ENCODE measurements at regions not wholly inside any gene's neighbourhood (a gene's known extent, or its start where the extent isn't known, plus 50 kb on each side); places are given as distances from the start of the nearest gene placed in this dataset.

DNA sequence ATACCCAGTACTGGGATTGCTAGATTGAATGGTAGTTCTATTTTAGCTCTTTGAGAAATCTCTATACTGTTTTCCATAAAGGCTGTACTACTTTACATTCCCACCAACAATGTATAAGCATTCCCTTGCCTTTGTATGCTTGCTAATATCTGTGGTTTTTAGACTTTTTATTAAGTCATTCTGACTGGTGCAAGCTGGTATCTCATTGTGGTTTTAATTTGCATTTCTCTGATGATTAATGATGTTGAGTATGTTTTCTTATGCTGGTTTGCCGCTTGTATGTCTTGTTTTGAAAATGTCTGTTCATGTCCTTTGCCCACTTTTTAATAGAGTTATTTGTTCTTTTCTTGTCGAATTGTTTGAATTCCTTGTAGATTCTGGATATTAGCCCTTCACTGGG is 512.7 kb upstream of the PAPPA start:
- no peaks in the 10 kb centered on the region for H3K79me2 ChIP-seq (ENCODE audit: insufficient read depth, low read length)
- no peaks in the 10 kb centered on the region for H3K9me2 ChIP-seq (replicated peaks; ENCODE audit: insufficient read depth, low read length)
- TF ChIP-seq EZH2phosphoT487 (conservative IDR thresholded peaks at IDR 0.05; ENCODE audit: low read length), result no peak
- TF ChIP-seq, protein P1, sequence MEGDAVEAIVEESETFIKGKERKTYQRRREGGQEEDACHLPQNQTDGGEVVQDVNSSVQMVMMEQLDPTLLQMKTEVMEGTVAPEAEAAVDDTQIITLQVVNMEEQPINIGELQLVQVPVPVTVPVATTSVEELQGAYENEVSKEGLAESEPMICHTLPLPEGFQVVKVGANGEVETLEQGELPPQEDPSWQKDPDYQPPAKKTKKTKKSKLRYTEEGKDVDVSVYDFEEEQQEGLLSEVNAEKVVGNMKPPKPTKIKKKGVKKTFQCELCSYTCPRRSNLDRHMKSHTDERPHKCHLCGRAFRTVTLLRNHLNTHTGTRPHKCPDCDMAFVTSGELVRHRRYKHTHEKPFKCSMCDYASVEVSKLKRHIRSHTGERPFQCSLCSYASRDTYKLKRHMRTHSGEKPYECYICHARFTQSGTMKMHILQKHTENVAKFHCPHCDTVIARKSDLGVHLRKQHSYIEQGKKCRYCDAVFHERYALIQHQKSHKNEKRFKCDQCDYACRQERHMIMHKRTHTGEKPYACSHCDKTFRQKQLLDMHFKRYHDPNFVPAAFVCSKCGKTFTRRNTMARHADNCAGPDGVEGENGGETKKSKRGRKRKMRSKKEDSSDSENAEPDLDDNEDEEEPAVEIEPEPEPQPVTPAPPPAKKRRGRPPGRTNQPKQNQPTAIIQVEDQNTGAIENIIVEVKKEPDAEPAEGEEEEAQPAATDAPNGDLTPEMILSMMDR (IDR thresholded peaks at IDR 0.05; ENCODE audit: insufficient read depth, low read length, poor library complexity, severe bottlenecking), result no peak
- H4K20me1 ChIP-seq (ENCODE audit: low read depth, low read length), result no peaks in the 10 kb centered on the region
- no peak overlapping the region for H2AFZ ChIP-seq (ENCODE audit: low read depth, low read length, severe bottlenecking)
- no peak overlapping the region for H3K9ac ChIP-seq (ENCODE audit: low read length)
- H3K4me3 ChIP-seq (ENCODE audit: insufficient read depth, low read length, poor library complexity, severe bottlenecking), result no peak overlapping the region
- H3K4me2 ChIP-seq (ENCODE audit: low read depth, low read length, poor library complexity, severe bottlenecking), result no peak overlapping the region
- no peaks in the 10 kb centered on the region for H3K36me3 ChIP-seq (ENCODE audit: low read length)
- no peaks in the 10 kb centered on the region for H3F3A ChIP-seq (ENCODE audit: insufficient read depth)
- no peaks in the 10 kb centered on the region for H3K9me3 ChIP-seq (ENCODE audit: insufficient read depth, low read length)
- no peak overlapping the region for H3K27ac ChIP-seq (ENCODE audit: low read depth, low read length)
- no peaks in the 10 kb centered on the region for H3K27me3 ChIP-seq (ENCODE audit: low read length)

DNA sequence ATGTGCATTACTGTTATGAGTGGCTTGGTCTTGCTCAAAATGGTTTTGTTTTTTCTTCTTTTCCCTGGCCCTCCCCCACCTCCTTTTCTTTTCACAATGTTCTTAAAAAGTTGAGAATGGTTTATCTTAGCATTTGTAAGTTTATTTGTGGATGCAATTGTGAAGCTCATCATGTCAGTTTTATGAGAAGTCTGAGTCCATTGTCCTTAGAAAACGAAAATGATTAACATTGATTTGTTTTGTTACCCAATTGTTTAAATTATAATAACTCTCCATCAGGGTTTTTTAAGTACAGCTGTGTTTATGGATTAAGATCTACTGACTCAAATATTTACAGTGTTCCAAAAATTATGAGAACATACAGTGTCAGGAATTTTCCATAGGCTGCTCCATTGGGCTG is 511.3 kb upstream of the PAPPA start:
- Histone ChIP-seq H3K9ac (ENCODE audit: low read length) (no peak overlapping the region), H3K79me2 (ENCODE audit: insufficient read depth, low read length) (no peaks in the 10 kb centered on the region), H3K4me3 (ENCODE audit: insufficient read depth, low read length, poor library complexity, severe bottlenecking) (no peak overlapping the region), H3K9me3 (ENCODE audit: insufficient read depth, low read length) (no peaks in the 10 kb centered on the region), H3K27me3 (ENCODE audit: low read length) (no peaks in the 10 kb centered on the region), H3K9me2 (replicated peaks; ENCODE audit: insufficient read depth, low read length) (no peaks in the 10 kb centered on the region), H3K36me3 (ENCODE audit: low read length) (no peaks in the 10 kb centered on the region), H3K27ac (ENCODE audit: low read depth, low read length) (no peak overlapping the region), H2AFZ (ENCODE audit: low read depth, low read length, severe bottlenecking) (no peak overlapping the region), H4K20me1 (ENCODE audit: low read depth, low read length) (no peaks in the 10 kb centered on the region), H3F3A (ENCODE audit: insufficient read depth) (no peaks in the 10 kb centered on the region), H3K4me2 (ENCODE audit: low read depth, low read length, poor library complexity, severe bottlenecking) (no peak overlapping the region)
- TF ChIP-seq EZH2phosphoT487 (conservative IDR thresholded peaks at IDR 0.05; ENCODE audit: low read length), result no peak
- TF ChIP-seq, protein P1 (IDR thresholded peaks at IDR 0.05; ENCODE audit: insufficient read depth, low read length, poor library complexity, severe bottlenecking), result no peak

DNA sequence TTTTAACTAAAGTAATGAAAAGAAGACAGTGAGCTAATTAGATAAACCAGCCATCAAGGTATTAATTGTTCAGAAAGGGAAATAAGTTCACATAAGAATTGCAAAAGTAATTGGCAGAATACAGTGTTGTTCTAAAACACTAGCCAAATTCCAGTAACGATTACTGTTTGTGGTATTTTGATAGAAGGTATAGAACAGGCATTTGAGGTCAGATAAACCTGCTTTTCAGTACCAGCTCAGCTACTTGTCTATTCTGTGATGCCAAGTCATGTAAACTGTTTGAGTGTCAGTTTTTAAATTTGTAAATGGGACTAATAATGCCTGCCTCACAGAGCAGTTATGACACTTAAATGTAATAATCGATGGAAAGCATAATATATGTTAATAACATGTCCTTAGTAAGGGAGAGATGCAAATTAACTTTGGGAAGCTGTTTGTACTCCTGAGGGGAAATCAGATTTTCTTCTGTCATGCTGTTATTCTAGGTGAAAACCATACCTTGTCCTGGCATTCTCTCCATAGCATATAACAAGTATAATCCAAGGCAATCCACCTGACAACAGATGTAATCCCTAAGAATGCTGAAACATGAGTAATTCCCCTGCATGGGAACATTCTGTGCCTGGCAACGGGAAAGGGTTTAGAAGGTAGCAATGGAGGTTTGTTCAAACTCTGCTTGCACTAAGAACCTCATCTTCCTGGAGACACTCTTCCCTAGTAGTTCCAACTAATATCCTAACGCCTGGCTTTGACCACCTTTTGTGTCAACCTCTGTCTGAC is 509.5 kb upstream of the PAPPA start:
- Histone ChIP-seq H3K27me3 (ENCODE audit: low read length) (no peaks in the 10 kb centered on the region), H4K20me1 (ENCODE audit: low read depth, low read length) (no peaks in the 10 kb centered on the region), H3K36me3 (ENCODE audit: low read length) (no peaks in the 10 kb centered on the region), H3K4me3 (ENCODE audit: insufficient read depth, low read length, poor library complexity, severe bottlenecking) (no peak overlapping the region), H3K79me2 (ENCODE audit: insufficient read depth, low read length) (no peaks in the 10 kb centered on the region), H3K9me2 (replicated peaks; ENCODE audit: insufficient read depth, low read length) (no peaks in the 10 kb centered on the region), H2AFZ (ENCODE audit: low read depth, low read length, severe bottlenecking) (no peak overlapping the region), H3K9me3 (ENCODE audit: insufficient read depth, low read length) (no peaks in the 10 kb centered on the region), H3K27ac (ENCODE audit: low read depth, low read length) (no peak overlapping the region), H3F3A (ENCODE audit: insufficient read depth) (no peaks in the 10 kb centered on the region), H3K9ac (ENCODE audit: low read length) (no peak overlapping the region), H3K4me2 (ENCODE audit: low read depth, low read length, poor library complexity, severe bottlenecking) (no peak overlapping the region)
- TF ChIP-seq, protein P1 (IDR thresholded peaks at IDR 0.05; ENCODE audit: insufficient read depth, low read length, poor library complexity, severe bottlenecking), result no peak
- TF ChIP-seq EZH2phosphoT487 (conservative IDR thresholded peaks at IDR 0.05; ENCODE audit: low read length), result no peak
